H1 (cell line): ENCODE measurements at regions not wholly inside any gene's neighbourhood (a gene's known extent, or its start where the extent isn't known, plus 50 kb on each side); places are given as distances from the start of the nearest gene placed in this dataset.

ENCODE experiments used
- CTCF ChIA-PET: fragments of 300-600 bp; sonication (Branson Sonifier 250); formaldehyde crosslinking; loops from one replicate; lab custom pipeline; 2021; ENCODE audit not compliant: partially characterized antibody; lab: Charles Lee
- POLR2A ChIA-PET: fragments of 300-600 bp; sonication (Branson Sonifier 250); formaldehyde crosslinking; loops from one replicate; lab custom pipeline; 2021; ENCODE audit warnings: inconsistent platforms; ENCODE audit not compliant: partially characterized antibody; lab: Charles Lee
- DNase-seq, 2 experiments: peaks; one replicate each; pipeline versions ENCODE4 v3.0.0 to v3.0.0-alpha.2; 2010 to 2022; ENCODE audit warnings: low spot score in 2 of 2, low read depth in 1 of 2, mixed read lengths in 1 of 2
- FAIRE-seq: peaks from 2 replicates; lab custom pipeline; 2011; peaks lifted over from hg19 to GRCh38; lab: Jason Lieb, UNC
- H2AFZ ChIP-seq: 2 replicates; pipeline ENCODE4 v1.8.1; 2012; ENCODE audit warnings: low read length, inconsistent platforms
- H2AK5ac ChIP-seq: 2 replicates; pipeline ENCODE4 v1.6.1; 2013; ENCODE audit warnings: low read depth, low read length
- H2BK120ac ChIP-seq: replicated peaks from 2 replicates; pipeline ENCODE3; 2013; ENCODE audit warnings: low read depth, low read length, inconsistent platforms
- H2BK12ac ChIP-seq: 2 replicates; pipeline ENCODE4 v1.6.1; 2013; ENCODE audit warnings: low read depth, low read length
- H2BK15ac ChIP-seq: 2 replicates; pipeline ENCODE4 v1.6.1; 2013; ENCODE audit warnings: low read length
- H2BK20ac ChIP-seq: 2 replicates; pipeline ENCODE4 v1.6.1; 2013; ENCODE audit warnings: low read length
- H2BK5ac ChIP-seq: 2 replicates; pipeline ENCODE4 v1.6.1; 2013; ENCODE audit warnings: low read depth, low read length
- H3K14ac ChIP-seq: 2 replicates; pipeline ENCODE4 v1.6.1; 2013; ENCODE audit warnings: inconsistent platforms; ENCODE audit not compliant: insufficient read length
- H3K18ac ChIP-seq: 2 replicates; pipeline ENCODE4 v1.6.1; 2013; ENCODE audit warnings: low read length; ENCODE audit errors: extremely low read depth
- H3K23ac ChIP-seq: 2 replicates; pipeline ENCODE4 v1.6.1; 2013; ENCODE audit warnings: inconsistent platforms; ENCODE audit not compliant: insufficient read length
- H3K23me2 ChIP-seq: 2 replicates; pipeline ENCODE4 v1.6.1; 2013; ENCODE audit warnings: low read depth, low read length
- H3K27ac ChIP-seq: 2 replicates; pipeline ENCODE4 v1.6.1; 2011; ENCODE audit warnings: low read depth, low read length, inconsistent platforms
- H3K27me3 ChIP-seq, 4 experiments: replicated peaks in 1 of 4; 1 replicate in 1 of 4; 2 replicates in 3 of 4; pipeline versions ENCODE4 v1.6.1 to v1.8.1; 2011 to 2013; ENCODE audit warnings: low read length in 3 of 4, mild to moderate bottlenecking in 3 of 4, inconsistent platforms in 2 of 4, mixed read lengths in 2 of 4, moderate library complexity in 1 of 4; ENCODE audit not compliant: control insufficient read depth in 3 of 4, insufficient read depth in 3 of 4; ENCODE audit errors: extremely low read depth in 1 of 4
- H3K36me3 ChIP-seq, 4 experiments: 2 replicates each; pipeline versions ENCODE4 v1.6.1 to v1.8.1; 2011 to 2013; ENCODE audit warnings: mild to moderate bottlenecking in 4 of 4, low read length in 3 of 4, moderate library complexity in 2 of 4, control low read depth in 1 of 4, inconsistent platforms in 1 of 4; ENCODE audit not compliant: insufficient read depth in 4 of 4, control insufficient read depth in 2 of 4
- H3K4ac ChIP-seq: replicated peaks from 2 replicates; pipeline ENCODE3; 2013; ENCODE audit warnings: low read length, low read depth, mixed read lengths, inconsistent platforms; ENCODE audit not compliant: insufficient read length
- H3K4me1 ChIP-seq, 4 experiments: replicated peaks in 1 of 4; 1 replicate in 1 of 4; 2 replicates in 3 of 4; pipeline versions ENCODE4 v1.6.1 to v1.8.1; 2011 to 2013; ENCODE audit warnings: low read length in 3 of 4, inconsistent platforms in 2 of 4, mixed read lengths in 1 of 4; ENCODE audit not compliant: insufficient read depth in 4 of 4, control insufficient read depth in 3 of 4
- H3K4me2 ChIP-seq, 2 experiments: 2 replicates each; pipeline versions ENCODE4 v1.6.1 to v1.8.1; 2011 to 2013; ENCODE audit warnings: low read depth in 2 of 2, low read length in 2 of 2, control low read depth in 1 of 2, inconsistent platforms in 1 of 2, mild to moderate bottlenecking in 1 of 2; ENCODE audit not compliant: insufficient read depth in 1 of 2
- H3K4me3 ChIP-seq, 4 experiments: fragments of 200-600, 300-600 bp in 1 of 4; sonication (generic), shearing (Covaris generic), sonication (Bioruptor Twin) in 1 of 4; 2 replicates each; pipeline versions ENCODE4 v1.5.1 to v1.8.1; 2011 to 2016; ENCODE audit warnings: low read length in 4 of 4, low read depth in 3 of 4, control low read depth in 2 of 4, inconsistent platforms in 2 of 4, mild to moderate bottlenecking in 2 of 4, mixed read lengths in 1 of 4, moderate library complexity in 1 of 4; ENCODE audit not compliant: insufficient read depth in 2 of 4; ENCODE audit errors: extremely low read depth in 1 of 4
- H3K56ac ChIP-seq: replicated peaks from 2 replicates; pipeline ENCODE3; 2013; ENCODE audit warnings: low read depth, mild to moderate bottlenecking, mixed read lengths, low read length, inconsistent platforms; ENCODE audit not compliant: insufficient read length
- H3K79me1 ChIP-seq: 2 replicates; pipeline ENCODE4 v1.6.1; 2013; ENCODE audit warnings: low read depth, low read length, control low read depth
- H3K79me2 ChIP-seq, 2 experiments: 2 replicates each; pipeline versions ENCODE4 v1.6.1 to v1.8.1; 2012 to 2013; ENCODE audit warnings: low read length in 2 of 2, mild to moderate bottlenecking in 2 of 2, inconsistent platforms in 1 of 2; ENCODE audit not compliant: insufficient read depth in 2 of 2, control insufficient read depth in 1 of 2
- H3K9ac ChIP-seq, 4 experiments: replicated peaks in 1 of 4; 1 replicate in 1 of 4; 2 replicates in 3 of 4; pipeline versions ENCODE4 v1.6.1 to v1.8.1; 2011 to 2013; ENCODE audit warnings: low read depth in 3 of 4, low read length in 3 of 4, control low read depth in 2 of 4, mild to moderate bottlenecking in 2 of 4, moderate library complexity in 2 of 4, inconsistent platforms in 1 of 4; ENCODE audit errors: extremely low read depth in 1 of 4
- H3K9me3 ChIP-seq, 2 experiments: 2 replicates each; pipeline versions ENCODE4 v1.6.1 to v1.8.1; 2012 to 2013; ENCODE audit warnings: mild to moderate bottlenecking in 2 of 2, moderate library complexity in 2 of 2, control low read depth in 1 of 2, inconsistent platforms in 1 of 2, low read depth in 1 of 2, low read length in 1 of 2, mixed read lengths in 1 of 2; ENCODE audit not compliant: insufficient read depth in 2 of 2
- H4K20me1 ChIP-seq, 2 experiments: replicated peaks in 1 of 2; 2 replicates each; pipeline versions ENCODE3 to v1.8.1; 2011 to 2013; ENCODE audit warnings: inconsistent platforms in 2 of 2, low read length in 2 of 2, mild to moderate bottlenecking in 1 of 2; ENCODE audit not compliant: insufficient read depth in 2 of 2, control insufficient read depth in 1 of 2
- H4K5ac ChIP-seq: 2 replicates; pipeline ENCODE4 v1.6.1; 2013; ENCODE audit warnings: low read length, low read depth, mixed read lengths, inconsistent platforms; ENCODE audit not compliant: insufficient read length
- H4K8ac ChIP-seq: 2 replicates; pipeline ENCODE4 v1.8.0; 2013; ENCODE audit warnings: mild to moderate bottlenecking, moderate library complexity, low read length, inconsistent platforms; ENCODE audit not compliant: insufficient read depth; ENCODE audit errors: extremely low read depth
- H4K91ac ChIP-seq: replicated peaks from 2 replicates; pipeline ENCODE3; 2013; ENCODE audit warnings: low read length, mixed read lengths, inconsistent platforms; ENCODE audit not compliant: insufficient read length
- MAFK ChIP-seq: IDR thresholded peaks from 2 replicates; pipeline ENCODE4 v1.6.1; 2012; ENCODE audit warnings: low read depth, mild to moderate bottlenecking, improper control_type of control experiment, low read length
- RBBP5 ChIP-seq: IDR thresholded peaks from 2 replicates; pipeline ENCODE4 v1.7.1; 2012; ENCODE audit warnings: low read depth, mild to moderate bottlenecking, inconsistent platforms, low read length, moderate library complexity, borderline replicate concordance
- SP4 ChIP-seq: IDR thresholded peaks from 2 replicates; pipeline ENCODE4 v1.6.1; 2012; ENCODE audit warnings: low read length, inconsistent platforms
- TAF7 ChIP-seq: optimal IDR thresholded peaks from 2 replicates; pipeline ENCODE3; 2011; ENCODE audit warnings: low read depth, mild to moderate bottlenecking, inconsistent platforms, low read length, moderate library complexity, borderline replicate concordance
- WGBS, 2 experiments: shearing (Covaris generic) in 1 of 2; methylation state at CpG; one replicate each; pipeline versions ENCODE4 v1.1.6 to v1.1.7; 2013 to 2015; ENCODE audit warnings: low lambda C conversion rate in 2 of 2, mixed read lengths in 2 of 2, inconsistent platforms in 1 of 2, low coverage in 1 of 2, missing lambda C conversion rate in 1 of 2; ENCODE audit not compliant: insufficient replicate concordance in 2 of 2, insufficient coverage in 1 of 2, insufficient read length in 1 of 2; ENCODE audit errors: extremely low coverage in 1 of 2, missing lambda C conversion rate in 1 of 2; 5-methylcytosine and 5-hydroxymethylcytosine counted together
- TF ChIP-seq, protein P1 (sequence below): IDR thresholded peaks from 2 replicates; pipeline ENCODE4 v1.6.1; 2012; ENCODE audit warnings: low read length, inconsistent platforms
- TF ChIP-seq, protein P2 (sequence below): IDR thresholded peaks from 2 replicates; pipeline ENCODE4 v1.6.1; 2011; ENCODE audit warnings: low read length, improper control_type of control experiment

GRCh38 chr1:238334170-238334569, 443.4 kb upstream of the ZP4 start:
- CTCF ChIA-PET, result no interaction called here
- Histone ChIP-seq H3K4ac (no peak overlapping the region), H3K23me2 (no peaks in the 10 kb centered on the region), H2BK12ac (no peak overlapping the region), H3K23ac (no peak overlapping the region), H2AK5ac (no peak overlapping the region), H4K8ac (no peak overlapping the region), H2BK120ac (no peak overlapping the region), H3K4me3 (no peak overlapping the region), H2BK15ac (no peak overlapping the region), H3K36me3 (no peaks in the 10 kb centered on the region), H3K4me2 (no peak overlapping the region), H2BK20ac (no peak overlapping the region), H3K27ac (no peak overlapping the region), H4K5ac (no peak overlapping the region), H3K79me2 (no peaks in the 10 kb centered on the region), H2AFZ (no peak overlapping the region), H2BK5ac (no peak overlapping the region), H3K14ac (no peak overlapping the region), H3K79me1 (no peaks in the 10 kb centered on the region), H3K56ac (no peak overlapping the region), H3K9me3 (no peaks in the 10 kb centered on the region), H3K18ac (no peak overlapping the region), H4K20me1 (no peaks in the 10 kb centered on the region), H3K9ac (no peak overlapping the region), H3K27me3 (no peaks in the 10 kb centered on the region), H4K91ac (no peak overlapping the region), H3K4me1 (no peaks in the 10 kb centered on the region)
- FAIRE-seq (no peak), DNase-seq (no peak)
- POLR2A ChIA-PET, result no interaction called here
- 93% methylated on average over 1 of the region's 1 CpG; no CpG with 5 or more reads in 1 of the 2 experiments for WGBS, 2 experiments
- TF ChIP-seq TAF7, result no peak
- no peak for TF ChIP-seq SP4
- TF ChIP-seq, protein P1, sequence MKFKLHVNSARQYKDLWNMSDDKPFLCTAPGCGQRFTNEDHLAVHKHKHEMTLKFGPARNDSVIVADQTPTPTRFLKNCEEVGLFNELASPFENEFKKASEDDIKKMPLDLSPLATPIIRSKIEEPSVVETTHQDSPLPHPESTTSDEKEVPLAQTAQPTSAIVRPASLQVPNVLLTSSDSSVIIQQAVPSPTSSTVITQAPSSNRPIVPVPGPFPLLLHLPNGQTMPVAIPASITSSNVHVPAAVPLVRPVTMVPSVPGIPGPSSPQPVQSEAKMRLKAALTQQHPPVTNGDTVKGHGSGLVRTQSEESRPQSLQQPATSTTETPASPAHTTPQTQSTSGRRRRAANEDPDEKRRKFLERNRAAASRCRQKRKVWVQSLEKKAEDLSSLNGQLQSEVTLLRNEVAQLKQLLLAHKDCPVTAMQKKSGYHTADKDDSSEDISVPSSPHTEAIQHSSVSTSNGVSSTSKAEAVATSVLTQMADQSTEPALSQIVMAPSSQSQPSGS, result no peak
- TF ChIP-seq MAFK, result no peak
- TF ChIP-seq RBBP5, result no peak
- TF ChIP-seq, protein P2, sequence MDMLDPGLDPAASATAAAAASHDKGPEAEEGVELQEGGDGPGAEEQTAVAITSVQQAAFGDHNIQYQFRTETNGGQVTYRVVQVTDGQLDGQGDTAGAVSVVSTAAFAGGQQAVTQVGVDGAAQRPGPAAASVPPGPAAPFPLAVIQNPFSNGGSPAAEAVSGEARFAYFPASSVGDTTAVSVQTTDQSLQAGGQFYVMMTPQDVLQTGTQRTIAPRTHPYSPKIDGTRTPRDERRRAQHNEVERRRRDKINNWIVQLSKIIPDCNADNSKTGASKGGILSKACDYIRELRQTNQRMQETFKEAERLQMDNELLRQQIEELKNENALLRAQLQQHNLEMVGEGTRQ, result no peak
